ENCODE measurements at regions not wholly inside any gene's neighbourhood (a gene's known extent, or its start where the extent isn't known, plus 50 kb on each side); places are given as distances from the start of the nearest gene placed in this dataset.

- ATAC-seq, result no peak
- TF ChIP-seq, protein P1, sequence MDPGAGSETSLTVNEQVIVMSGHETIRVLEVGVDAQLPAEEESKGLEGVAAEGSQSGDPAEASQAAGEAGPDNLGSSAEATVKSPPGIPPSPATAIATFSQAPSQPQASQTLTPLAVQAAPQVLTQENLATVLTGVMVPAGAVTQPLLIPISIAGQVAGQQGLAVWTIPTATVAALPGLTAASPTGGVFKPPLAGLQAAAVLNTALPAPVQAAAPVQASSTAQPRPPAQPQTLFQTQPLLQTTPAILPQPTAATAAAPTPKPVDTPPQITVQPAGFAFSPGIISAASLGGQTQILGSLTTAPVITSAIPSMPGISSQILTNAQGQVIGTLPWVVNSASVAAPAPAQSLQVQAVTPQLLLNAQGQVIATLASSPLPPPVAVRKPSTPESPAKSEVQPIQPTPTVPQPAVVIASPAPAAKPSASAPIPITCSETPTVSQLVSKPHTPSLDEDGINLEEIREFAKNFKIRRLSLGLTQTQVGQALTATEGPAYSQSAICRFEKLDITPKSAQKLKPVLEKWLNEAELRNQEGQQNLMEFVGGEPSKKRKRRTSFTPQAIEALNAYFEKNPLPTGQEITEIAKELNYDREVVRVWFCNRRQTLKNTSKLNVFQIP (CRISPR knock-in tag; IDR thresholded peaks at IDR 0.05; ENCODE audit: borderline replicate concordance, low read depth), result no peak
- no peak for TF ChIP-seq SNAI2 (CRISPR knock-in tag; IDR thresholded peaks at IDR 0.05)
- no peak for TF ChIP-seq CSDC2 (CRISPR knock-in tag; IDR thresholded peaks at IDR 0.05)
- no peak for TF ChIP-seq BACH2 (CRISPR knock-in tag; IDR thresholded peaks at IDR 0.05; ENCODE audit: borderline replicate concordance)
- TF ChIP-seq TCF4 (CRISPR knock-in tag; IDR thresholded peaks at IDR 0.05; ENCODE audit: borderline replicate concordance), result no peak
- no peak for TF ChIP-seq OSR1 (CRISPR knock-in tag; IDR thresholded peaks at IDR 0.05)
- no peak for TF ChIP-seq PATZ1 (CRISPR knock-in tag; IDR thresholded peaks at IDR 0.05; ENCODE audit: borderline replicate concordance)
- TF ChIP-seq PPARA (CRISPR knock-in tag; IDR thresholded peaks at IDR 0.05; ENCODE audit: borderline replicate concordance), result no peak
- TF ChIP-seq ZNF565 (CRISPR knock-in tag; conservative IDR thresholded peaks at IDR 0.05; ENCODE audit: low read depth), result no peak
- TF ChIP-seq ZFP30 (CRISPR knock-in tag; IDR thresholded peaks at IDR 0.05), result no peak
- TF ChIP-seq RARB (CRISPR knock-in tag; IDR thresholded peaks at IDR 0.05), result no peak
- no peak for TF ChIP-seq ZFP3 (CRISPR knock-in tag; IDR thresholded peaks at IDR 0.05)
- TF ChIP-seq ZC3H10 (CRISPR knock-in tag; IDR thresholded peaks at IDR 0.05), result no peak
- no peak for TF ChIP-seq TSHZ2 (CRISPR knock-in tag; IDR thresholded peaks at IDR 0.05)
- TF ChIP-seq GLIS3 (CRISPR knock-in tag; IDR thresholded peaks at IDR 0.05), result no peak
- TF ChIP-seq ARNTL (CRISPR knock-in tag; IDR thresholded peaks at IDR 0.05; ENCODE audit: borderline replicate concordance, low read depth), result no peak
- TF ChIP-seq CSRNP3 (CRISPR knock-in tag; IDR thresholded peaks at IDR 0.05), result no peak
- TF ChIP-seq ISL1 (CRISPR knock-in tag; IDR thresholded peaks at IDR 0.05), result no peak
- no peak for TF ChIP-seq ZNF8 (CRISPR knock-in tag; IDR thresholded peaks at IDR 0.05)
Measured at GRCh38 chr2:48198371-48198770, 116.1 kb upstream of the FOXN2 start.

DNA sequence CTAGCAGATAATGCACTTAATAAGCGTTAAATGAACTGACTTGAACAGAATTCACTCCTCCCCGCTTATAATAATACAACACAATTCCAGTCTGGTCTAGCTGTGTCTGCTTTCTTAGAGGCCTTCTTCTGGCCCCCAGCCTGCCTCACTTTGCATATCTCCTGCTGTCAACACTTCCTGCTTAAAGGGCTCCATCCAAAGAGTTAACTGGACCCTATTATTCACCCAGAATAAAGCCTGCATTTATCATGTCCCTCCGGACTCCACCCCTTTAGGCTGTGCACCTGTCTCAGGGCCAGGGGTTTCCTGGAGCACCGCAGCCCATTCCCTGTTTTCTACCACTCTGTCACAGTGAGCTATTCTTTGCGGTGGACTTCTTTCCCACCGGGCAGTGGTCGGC is 115.4 kb upstream of the FOXN2 start:
- ATAC-seq, result no peak
- TF ChIP-seq ESRRG (CRISPR knock-in tag; IDR thresholded peaks at IDR 0.05), result no peak
- TF ChIP-seq CSRNP3 (CRISPR knock-in tag; IDR thresholded peaks at IDR 0.05), result no peak
- TF ChIP-seq SNAI2 (CRISPR knock-in tag; IDR thresholded peaks at IDR 0.05), result no peak
- TF ChIP-seq PPARA (CRISPR knock-in tag; IDR thresholded peaks at IDR 0.05; ENCODE audit: borderline replicate concordance), result no peak
- TF ChIP-seq ZNF565 (CRISPR knock-in tag; conservative IDR thresholded peaks at IDR 0.05; ENCODE audit: low read depth), result no peak
- no peak for TF ChIP-seq CSDC2 (CRISPR knock-in tag; IDR thresholded peaks at IDR 0.05)
- TF ChIP-seq OSR1 (CRISPR knock-in tag; IDR thresholded peaks at IDR 0.05), result no peak
- TF ChIP-seq CREB5 (CRISPR knock-in tag; IDR thresholded peaks at IDR 0.05; ENCODE audit: low read depth), result no peak
